NK-92 treated with Interleukin-12 subunit alpha and Interleukin-12 subunit beta, amount 100 ng/mL, for 24 hours (cell line): ENCODE measurements at regions not wholly inside any gene's neighbourhood (a gene's known extent, or its start where the extent isn't known, plus 50 kb on each side); places are given as distances from the start of the nearest gene placed in this dataset.

Source experiments
- DNase-seq: peaks from one replicate; lab custom pipeline; 2025; lab: John Stamatoyannopoulos, UW

GRCh38 chr2:21438949-21439348, 315.2 kb downstream of the TDRD15 start:
- DNase-seq, result no peak

DNA sequence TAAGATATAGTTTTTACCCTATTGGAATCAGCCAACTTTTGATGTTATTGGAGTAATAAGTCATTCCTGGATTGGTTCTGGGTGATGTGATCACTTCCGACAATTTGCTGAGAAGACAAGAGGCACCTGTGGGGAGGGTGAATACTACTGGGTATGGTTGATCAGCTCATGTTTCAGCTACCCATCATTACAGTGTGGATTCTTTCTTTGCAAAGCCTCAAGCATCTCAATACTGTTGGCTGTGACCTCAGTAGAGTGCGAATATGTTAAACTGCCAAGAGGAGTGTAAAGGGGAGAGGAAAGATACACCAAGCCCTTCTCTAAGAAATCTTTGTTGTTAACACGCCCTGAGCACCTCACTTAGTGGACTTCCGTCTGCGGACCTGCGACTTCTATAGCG, 317.7 kb downstream of the TDRD15 start:
- no peak for DNase-seq

GRCh38 chr2:21443494-21444105, 319.8 kb downstream of the TDRD15 start:
- no peak for DNase-seq

DNA sequence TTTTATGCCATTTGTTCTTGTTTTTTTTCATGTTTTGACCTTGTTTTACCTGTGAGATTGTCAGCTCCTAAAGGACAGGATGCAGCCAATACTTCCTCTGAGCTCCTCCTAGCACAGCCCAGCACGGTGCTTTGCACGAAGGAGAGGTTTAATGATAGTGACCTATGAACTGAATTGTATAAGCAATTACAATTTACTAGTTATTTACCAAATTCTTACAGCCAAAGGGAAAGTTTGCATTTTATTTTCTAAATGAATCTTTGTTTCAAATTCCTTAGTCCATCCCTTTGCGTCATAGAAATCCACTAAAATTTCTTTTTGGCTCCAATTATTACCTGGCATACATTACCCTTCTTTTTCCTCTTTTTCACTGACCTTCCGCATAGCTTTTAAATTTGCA, 326.1 kb downstream of the TDRD15 start:
- no peak for DNase-seq

- DNase-seq, result no peak
Measured at GRCh38 chr2:21451403-21451802, 327.6 kb downstream of the TDRD15 start.

GRCh38 chr2:21452263-21452662, 328.5 kb downstream of the TDRD15 start:
- DNase-seq, result no peak

GRCh38 chr2:21452678-21453077, 328.9 kb downstream of the TDRD15 start:
- no peak for DNase-seq

GRCh38 chr2:21453723-21454450, 330.1 kb downstream of the TDRD15 start:
- no peak for DNase-seq

GRCh38 chr2:21454839-21455238, 331.1 kb downstream of the TDRD15 start:
- no peak for DNase-seq

- no peak for DNase-seq
Measured at GRCh38 chr2:21461754-21462240, 338.0 kb downstream of the TDRD15 start.

- DNase-seq, result no peak
Measured at GRCh38 chr2:21466341-21466927, 342.7 kb downstream of the TDRD15 start.

GRCh38 chr2:21467280-21467818, 343.6 kb downstream of the TDRD15 start:
- DNase-seq, result no peak

DNA sequence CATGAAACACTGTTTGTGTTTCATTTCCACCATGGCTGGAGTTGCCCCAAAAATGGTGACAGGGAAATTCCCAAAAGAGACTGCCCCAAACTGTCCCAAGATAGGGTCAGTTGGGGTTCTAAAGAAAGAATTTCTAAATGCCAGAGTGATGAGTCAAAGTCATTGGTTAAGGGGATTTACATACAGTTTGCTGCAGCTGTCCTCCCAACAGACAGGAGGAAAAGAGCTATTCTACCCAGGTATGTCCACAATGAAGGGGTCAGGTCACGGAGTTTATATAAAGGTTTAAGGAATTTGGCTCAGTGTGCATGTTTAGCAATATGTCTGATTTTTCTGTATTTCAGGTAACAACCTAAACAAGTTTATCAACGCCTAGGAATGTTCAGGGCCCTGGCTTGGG, 344.1 kb downstream of the TDRD15 start:
- DNase-seq, result no peak

GRCh38 chr2:21468624-21469023, 344.9 kb downstream of the TDRD15 start:
- no peak for DNase-seq

DNA sequence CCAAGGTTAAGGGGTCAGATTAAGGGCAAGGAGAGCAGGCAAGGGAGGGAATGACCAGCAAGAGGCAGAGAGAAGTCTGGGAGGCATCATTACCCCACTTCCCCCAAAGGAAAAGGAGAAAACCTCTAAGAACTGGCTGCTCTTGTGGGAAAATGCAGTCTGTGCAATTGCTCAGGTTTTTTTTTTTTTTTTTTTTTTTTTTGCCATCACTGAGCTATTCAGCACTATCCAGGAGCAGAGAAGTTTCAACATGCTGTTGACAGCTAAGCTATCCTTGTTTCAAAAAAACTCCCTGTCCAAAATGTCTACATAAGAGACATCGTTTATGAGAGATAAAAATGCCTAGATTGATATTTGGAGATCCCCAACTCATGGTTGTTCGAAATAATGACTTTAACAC, 345.4 kb downstream of the TDRD15 start:
- no peak for DNase-seq

DNA sequence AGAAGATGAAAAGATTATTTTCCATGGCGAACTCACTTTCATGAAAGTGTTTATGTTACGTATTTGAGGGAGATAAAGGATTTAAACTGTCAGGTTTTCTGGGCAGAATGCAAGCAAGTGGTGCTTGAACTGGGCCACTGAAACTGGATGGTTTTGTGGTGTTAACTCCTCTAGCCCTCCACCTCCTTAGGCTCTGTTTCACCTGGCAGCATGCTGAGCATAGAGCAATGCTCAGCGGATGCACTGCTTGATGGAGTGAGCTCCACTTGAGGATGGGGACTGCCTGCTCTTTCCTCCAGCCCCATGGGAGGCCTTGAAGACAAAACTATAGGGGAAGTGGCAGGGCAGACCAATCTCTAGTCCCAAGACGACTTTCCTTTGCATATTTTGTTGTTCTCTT, 345.8 kb downstream of the TDRD15 start:
- DNase-seq, result no peak

GRCh38 chr2:21480162-21480561, 356.4 kb downstream of the TDRD15 start:
- no peak for DNase-seq

DNA sequence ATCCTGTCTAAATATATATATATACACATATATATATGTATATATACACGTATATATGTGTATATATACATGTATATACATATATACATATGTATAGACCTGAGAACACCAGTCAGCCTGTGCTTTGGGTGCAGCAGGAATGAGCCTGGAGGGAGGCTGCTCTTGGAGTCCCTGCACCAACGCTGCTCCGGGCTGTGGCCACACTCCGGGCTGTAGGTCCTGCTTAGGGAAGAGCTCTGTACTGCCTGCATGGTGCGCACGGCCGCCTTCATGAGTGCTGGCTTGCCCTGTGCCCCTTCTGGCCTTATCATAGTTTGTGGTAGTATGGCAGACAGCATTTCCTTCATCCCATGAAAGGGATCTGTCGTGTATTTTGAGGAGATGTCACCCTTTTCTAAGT, 360.9 kb downstream of the TDRD15 start:
- no peak for DNase-seq

DNA sequence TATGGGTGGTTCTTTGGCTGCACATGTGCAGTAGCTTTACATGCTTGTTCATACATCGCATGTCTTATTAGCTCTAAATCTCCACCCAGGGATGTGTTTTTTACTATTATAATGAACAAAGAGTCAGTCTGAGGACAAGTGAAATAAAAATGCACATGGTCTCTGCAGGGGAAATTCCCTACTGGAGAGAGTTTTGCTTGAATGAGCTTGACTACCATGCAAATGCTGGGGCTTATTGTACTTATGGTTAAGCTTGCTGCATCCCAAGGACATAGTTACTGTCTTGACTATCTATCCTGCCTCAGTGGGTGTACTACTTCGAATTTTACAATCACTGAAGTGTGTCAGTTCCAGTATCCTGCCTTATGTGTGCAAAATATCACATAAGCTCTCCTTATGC, 362.7 kb downstream of the TDRD15 start:
- no peak for DNase-seq

DNA sequence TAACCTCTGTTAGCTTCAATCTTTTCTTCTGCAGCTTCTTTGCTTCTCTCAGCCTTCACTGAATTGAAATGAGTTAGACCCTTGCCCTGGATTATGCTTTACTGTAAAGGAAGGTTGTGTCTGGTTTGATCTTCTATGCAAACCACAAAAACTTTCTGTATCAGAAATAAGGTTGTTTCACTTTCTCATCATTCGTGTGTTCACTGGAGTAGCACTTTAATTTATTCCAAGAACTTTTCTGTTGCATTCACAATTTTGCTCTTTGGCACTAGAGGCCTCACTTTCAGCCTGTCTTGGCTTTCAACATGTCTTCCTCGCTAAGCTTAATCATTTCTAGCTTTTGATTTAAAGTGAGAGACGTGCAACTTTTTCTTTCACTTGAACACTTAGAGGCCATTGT, 365.3 kb downstream of the TDRD15 start:
- DNase-seq, result no peak

DNA sequence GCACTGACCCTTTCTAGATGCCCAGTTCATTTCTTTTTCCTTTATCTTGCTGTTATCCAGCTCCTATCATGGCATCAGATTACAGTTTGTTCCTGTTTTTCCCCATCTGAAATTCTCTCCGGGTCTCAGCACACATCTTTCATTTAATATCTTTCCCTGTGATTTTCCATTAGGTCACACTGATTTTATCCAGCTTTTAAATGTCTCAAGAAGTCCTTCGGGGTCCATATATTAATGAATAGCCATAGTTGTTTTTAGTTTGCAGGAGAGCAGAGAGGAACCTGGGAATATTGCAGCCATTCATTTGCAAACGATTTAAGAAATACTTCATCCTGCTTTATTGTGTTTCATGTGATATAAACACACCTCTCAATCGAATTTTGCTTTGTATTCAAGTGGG, 374.2 kb downstream of the TDRD15 start:
- DNase-seq, result no peak

- DNase-seq, result no peak
Measured at GRCh38 chr2:21500401-21500945, 376.7 kb downstream of the TDRD15 start.
